ENCODE measurements at regions not wholly inside any gene's neighbourhood (a gene's known extent, or its start where the extent isn't known, plus 50 kb on each side); places are given as distances from the start of the nearest gene placed in this dataset.

- H3K27me3 Mint-ChIP-seq: no peaks in the 10 kb centered on the region
- H3K9me3 Mint-ChIP-seq (ENCODE audit: low read depth): no peaks in the 10 kb centered on the region
- DNase-seq (peak; percentile 45), ATAC-seq (no peak)
- no peak overlapping the region for H3K4me3 Mint-ChIP-seq
- no peaks in the 10 kb centered on the region for H3K36me3 Mint-ChIP-seq
- H3K4me1 Mint-ChIP-seq: no peaks in the 10 kb centered on the region
- no peak overlapping the region for H3K27ac Mint-ChIP-seq
- CTCF ChIA-PET: interaction anchor here (0.6 kb wide), 1 partner anchor 228 kb away, joined by 4 read pairs; no protein-coding TSS in a partner anchor
These were observed 618.6 kb downstream of the AACS start for GRCh38 chr12:125683748-125684381.

- no peaks in the 10 kb centered on the region for H3K4me1 Mint-ChIP-seq
- no peaks in the 10 kb centered on the region for H3K27me3 Mint-ChIP-seq
- H3K36me3 Mint-ChIP-seq: no peaks in the 10 kb centered on the region
- no peak for DNase-seq
- ATAC-seq: no peak
- H3K9me3 Mint-ChIP-seq (ENCODE audit: low read depth): no peaks in the 10 kb centered on the region
- no peak overlapping the region for H3K27ac Mint-ChIP-seq
- H3K4me3 Mint-ChIP-seq: no peak overlapping the region
- CTCF ChIA-PET: no interaction called here
These were observed 619.9 kb downstream of the AACS start for GRCh38 chr12:125684968-125685790.

GRCh38 chr12:125685915-125686314 is 620.7 kb downstream of the AACS start:
- DNase-seq (no peak), ATAC-seq (no peak)
- Mint-ChIP-seq H3K9me3 (ENCODE audit: low read depth) (no peaks in the 10 kb centered on the region), H3K36me3 (no peaks in the 10 kb centered on the region), H3K27me3 (no peaks in the 10 kb centered on the region), H3K4me1 (no peaks in the 10 kb centered on the region), H3K27ac (no peak overlapping the region), H3K4me3 (no peak overlapping the region)
- CTCF ChIA-PET: no interaction called here

GRCh38 chr12:125687403-125687802 is 622.2 kb downstream of the AACS start:
- Mint-ChIP-seq H3K4me1 (no peaks in the 10 kb centered on the region), H3K36me3 (no peaks in the 10 kb centered on the region), H3K27me3 (no peaks in the 10 kb centered on the region), H3K4me3 (no peak overlapping the region), H3K27ac (no peak overlapping the region), H3K9me3 (ENCODE audit: low read depth) (no peaks in the 10 kb centered on the region)
- CTCF ChIA-PET: no interaction called here
- DNase-seq (no peak), ATAC-seq (no peak)

DNA sequence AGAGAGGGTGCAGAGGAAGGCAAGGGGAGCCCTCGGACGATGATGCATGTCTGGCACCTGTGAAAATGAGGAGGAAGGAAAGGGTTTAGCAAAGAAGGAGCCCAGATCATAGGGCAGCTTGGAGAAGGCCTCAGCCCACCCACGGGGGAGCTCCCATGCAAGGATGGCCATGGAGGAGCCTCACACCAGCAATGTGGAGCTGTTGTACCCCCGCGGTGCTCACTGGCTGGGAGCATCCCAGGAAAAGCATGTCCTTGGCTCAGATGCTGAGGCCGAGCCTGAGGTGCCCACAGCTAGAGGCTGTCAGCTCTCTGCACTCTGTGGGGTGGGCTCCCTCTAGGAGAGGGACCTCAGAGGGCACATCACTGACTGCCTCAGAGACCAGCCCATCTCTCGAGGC is 622.6 kb downstream of the AACS start:
- no peaks in the 10 kb centered on the region for H3K27me3 Mint-ChIP-seq
- H3K4me3 Mint-ChIP-seq: no peak overlapping the region
- ATAC-seq: no peak
- H3K4me1 Mint-ChIP-seq: no peaks in the 10 kb centered on the region
- no peaks in the 10 kb centered on the region for H3K9me3 Mint-ChIP-seq (ENCODE audit: low read depth)
- H3K36me3 Mint-ChIP-seq: no peaks in the 10 kb centered on the region
- H3K27ac Mint-ChIP-seq: no peak overlapping the region
- CTCF ChIA-PET: no interaction called here
- DNase-seq: no peak

DNA sequence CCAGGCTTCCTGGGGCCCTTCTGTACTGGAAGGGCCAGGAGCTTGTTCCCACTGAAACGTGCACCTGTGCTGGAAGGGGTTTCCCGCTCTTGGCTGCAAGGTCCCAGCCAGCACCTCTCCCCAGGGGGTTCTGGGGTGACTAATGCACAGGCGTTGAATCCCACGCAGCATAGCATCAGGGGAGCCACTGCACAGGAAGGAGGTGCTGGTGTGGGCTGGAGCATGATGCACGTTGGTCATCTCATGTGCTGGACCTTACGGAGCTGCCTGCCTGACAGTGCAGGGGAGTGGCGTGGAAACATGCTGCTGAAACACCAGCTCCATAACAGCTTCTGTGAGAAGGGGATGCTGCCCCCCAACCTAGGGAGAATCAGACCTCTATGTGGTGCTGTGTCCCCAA is 623.0 kb downstream of the AACS start:
- Mint-ChIP-seq H3K27me3 (no peaks in the 10 kb centered on the region), H3K4me3 (no peak overlapping the region), H3K27ac (no peak overlapping the region), H3K4me1 (no peaks in the 10 kb centered on the region), H3K36me3 (no peaks in the 10 kb centered on the region), H3K9me3 (ENCODE audit: low read depth) (no peaks in the 10 kb centered on the region)
- ATAC-seq: no peak
- DNase-seq: no peak
- CTCF ChIA-PET: no interaction called here

DNA sequence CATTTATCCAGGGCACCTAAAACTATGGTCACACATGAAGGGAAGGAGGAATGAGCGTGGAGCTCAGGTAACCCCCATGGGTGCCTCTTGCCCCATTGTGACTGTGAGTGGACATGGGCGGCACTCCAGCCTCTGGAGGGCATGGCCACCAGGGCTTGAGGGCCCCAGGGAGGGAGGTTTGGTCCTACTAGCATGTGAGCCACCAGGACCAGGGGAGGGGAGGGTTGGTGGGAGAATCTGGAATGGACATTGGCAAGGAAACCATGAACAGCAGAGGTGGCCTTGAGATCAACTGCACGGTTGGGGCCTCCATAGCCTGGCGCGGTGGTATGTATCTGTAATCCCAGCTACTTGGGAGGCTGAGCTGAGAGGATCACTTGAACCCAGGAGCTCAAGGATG is 623.6 kb downstream of the AACS start:
- H3K27me3 Mint-ChIP-seq: no peaks in the 10 kb centered on the region
- no peaks in the 10 kb centered on the region for H3K36me3 Mint-ChIP-seq
- H3K4me1 Mint-ChIP-seq: no peaks in the 10 kb centered on the region
- DNase-seq: no peak
- no peak overlapping the region for H3K27ac Mint-ChIP-seq
- no peaks in the 10 kb centered on the region for H3K9me3 Mint-ChIP-seq (ENCODE audit: low read depth)
- H3K4me3 Mint-ChIP-seq: no peak overlapping the region
- CTCF ChIA-PET: no interaction called here
- ATAC-seq: no peak

- Mint-ChIP-seq H3K27ac (no peak overlapping the region), H3K36me3 (no peaks in the 10 kb centered on the region), H3K9me3 (ENCODE audit: low read depth) (no peaks in the 10 kb centered on the region), H3K4me3 (no peak overlapping the region), H3K27me3 (no peaks in the 10 kb centered on the region), H3K4me1 (no peaks in the 10 kb centered on the region)
- DNase-seq: no peak
- no peak for ATAC-seq
- CTCF ChIA-PET: no interaction called here
These were observed 624.6 kb downstream of the AACS start for GRCh38 chr12:125689576-125690410.

DNA sequence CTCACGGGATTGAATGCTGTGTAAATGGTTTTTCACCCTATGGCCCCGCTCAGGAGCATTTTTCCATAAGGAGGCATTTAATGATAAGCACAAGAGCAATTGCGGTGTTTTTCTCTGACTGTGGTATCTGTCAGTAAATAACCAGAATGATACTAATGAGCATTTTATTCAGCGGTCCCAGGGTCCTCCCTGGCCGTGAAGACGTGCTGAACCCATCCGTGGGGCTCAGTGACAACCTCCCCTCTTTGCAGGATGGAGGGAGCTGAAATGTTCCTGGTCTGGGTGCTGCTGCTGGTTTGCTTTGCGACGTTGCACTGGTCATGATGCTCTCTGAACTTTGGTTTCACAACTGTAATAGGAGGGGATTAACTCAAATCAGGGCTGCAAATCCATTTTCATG is 625.6 kb downstream of the AACS start:
- ATAC-seq (no peak), DNase-seq (no peak)
- no peak overlapping the region for H3K4me3 Mint-ChIP-seq
- no peak overlapping the region for H3K27ac Mint-ChIP-seq
- no peaks in the 10 kb centered on the region for H3K9me3 Mint-ChIP-seq (ENCODE audit: low read depth)
- no peaks in the 10 kb centered on the region for H3K36me3 Mint-ChIP-seq
- H3K27me3 Mint-ChIP-seq: no peaks in the 10 kb centered on the region
- CTCF ChIA-PET: no interaction called here
- no peaks in the 10 kb centered on the region for H3K4me1 Mint-ChIP-seq

DNA sequence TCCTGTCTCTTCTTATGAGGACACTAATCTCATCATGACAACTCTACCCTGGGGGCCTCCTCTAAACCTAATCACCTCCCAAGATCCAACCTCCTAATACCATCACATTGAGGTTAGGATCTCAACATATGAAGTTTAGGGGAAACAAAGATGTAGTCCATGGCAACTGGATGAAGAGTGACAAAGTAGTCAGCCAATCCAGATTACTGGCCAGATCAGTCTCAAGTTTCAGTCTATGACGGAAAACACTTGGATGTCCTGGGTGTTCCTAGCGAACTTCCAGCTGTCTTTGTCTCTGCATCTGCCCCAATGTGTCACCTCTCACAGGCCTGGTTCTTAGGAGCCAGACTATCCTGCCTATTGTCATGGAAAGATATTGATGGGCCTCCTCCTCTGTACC is 630.8 kb downstream of the AACS start:
- Mint-ChIP-seq H3K27me3 (no peaks in the 10 kb centered on the region), H3K27ac (no peak overlapping the region), H3K36me3 (no peaks in the 10 kb centered on the region), H3K4me1 (no peaks in the 10 kb centered on the region), H3K4me3 (no peak overlapping the region), H3K9me3 (ENCODE audit: low read depth) (no peaks in the 10 kb centered on the region)
- DNase-seq (no peak), ATAC-seq (no peak)
- CTCF ChIA-PET: no interaction called here

GRCh38 chr12:125704803-125705202 is 639.6 kb downstream of the AACS start:
- no peak for ATAC-seq

DNA sequence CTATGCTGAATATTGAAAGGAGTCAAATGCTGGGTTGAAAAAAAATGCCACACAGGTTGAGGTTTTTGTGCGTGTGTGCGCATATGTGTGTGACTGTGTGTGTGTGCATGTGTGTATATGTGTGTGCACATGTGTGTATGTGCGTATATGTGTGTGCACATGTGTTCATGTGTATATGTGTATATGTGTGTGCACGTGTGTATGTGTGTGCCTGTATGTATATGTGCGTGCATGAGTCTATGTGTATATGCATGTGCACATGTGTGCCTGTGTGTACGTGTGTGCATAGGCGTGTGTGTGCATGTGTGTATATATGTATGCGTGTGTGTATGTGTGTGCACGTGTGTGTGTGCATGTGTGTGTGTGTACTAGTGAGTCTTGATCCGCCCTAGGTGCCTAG is 655.7 kb downstream of the AACS start:
- Mint-ChIP-seq H3K36me3 (no peaks in the 10 kb centered on the region), H3K9me3 (ENCODE audit: low read depth) (peaks cover 11% of the 10 kb centered on the region), H3K27ac (no peak overlapping the region), H3K4me3 (no peak overlapping the region), H3K27me3 (no peaks in the 10 kb centered on the region), H3K4me1 (no peaks in the 10 kb centered on the region)
- no peak for DNase-seq
- ATAC-seq: no peak
- CTCF ChIA-PET: no interaction called here

More at GRCh38 chr12:125704803-125705202, 639.6 kb downstream of the AACS start:
- CTCF ChIA-PET: no interaction called here
- Mint-ChIP-seq H3K4me1 (no peaks in the 10 kb centered on the region), H3K4me3 (no peak overlapping the region), H3K27me3 (no peaks in the 10 kb centered on the region), H3K36me3 (no peaks in the 10 kb centered on the region), H3K27ac (no peak overlapping the region), H3K9me3 (ENCODE audit: low read depth) (peaks cover 7% of the 10 kb centered on the region)
- DNase-seq: no peak

DNA sequence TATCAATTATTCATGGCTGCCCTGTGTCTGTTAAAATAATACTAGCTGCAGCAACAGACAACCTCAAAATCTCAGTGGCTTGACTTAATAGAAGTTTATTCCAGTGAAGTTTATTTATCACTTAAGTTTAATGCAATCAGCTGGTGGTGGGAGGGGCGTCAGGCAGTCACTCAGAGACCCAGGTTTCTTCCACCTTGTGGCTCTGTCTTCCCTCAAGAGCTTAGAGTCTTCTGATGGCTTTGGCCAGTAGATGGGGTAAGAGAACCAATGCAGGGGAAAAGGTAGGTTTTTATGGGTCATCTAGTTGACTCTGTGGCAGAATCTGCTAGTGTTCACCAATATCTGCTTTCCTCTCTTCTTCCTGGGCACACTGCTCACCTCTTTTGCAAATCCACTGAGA is 668.9 kb downstream of the AACS start:
- H3K9me3 Mint-ChIP-seq (ENCODE audit: low read depth): peaks cover 12% of the 10 kb centered on the region
- H3K27me3 Mint-ChIP-seq: no peaks in the 10 kb centered on the region
- H3K36me3 Mint-ChIP-seq: no peaks in the 10 kb centered on the region
- no peak for DNase-seq
- no peak overlapping the region for H3K4me3 Mint-ChIP-seq
- no peak for ATAC-seq
- no peaks in the 10 kb centered on the region for H3K4me1 Mint-ChIP-seq
- H3K27ac Mint-ChIP-seq: no peak overlapping the region
- CTCF ChIA-PET: no interaction called here

DNA sequence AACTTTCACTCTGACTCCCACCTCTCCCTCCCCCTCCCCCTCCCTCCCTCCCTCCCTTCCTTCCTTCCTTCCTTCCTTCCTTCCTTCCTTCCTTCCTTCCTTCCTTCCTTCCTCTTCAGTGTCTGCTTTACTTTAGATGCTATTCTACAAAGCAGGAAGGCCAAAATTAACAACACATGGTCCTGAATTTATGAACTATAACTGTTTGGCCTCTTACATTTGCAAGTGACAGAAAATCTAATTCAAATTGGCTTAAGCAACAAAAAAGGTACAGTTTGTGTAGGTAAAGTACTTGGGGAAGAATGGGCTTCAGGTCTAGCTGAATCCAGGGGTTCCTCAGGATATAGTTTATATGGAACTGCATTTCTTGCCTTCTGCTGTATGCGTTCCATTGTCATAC is 673.0 kb downstream of the AACS start:
- no peak for ATAC-seq

More for the DNA sequence above, 673.0 kb downstream of the AACS start:
- Mint-ChIP-seq H3K36me3 (no peaks in the 10 kb centered on the region), H3K4me1 (no peaks in the 10 kb centered on the region), H3K9me3 (ENCODE audit: low read depth) (peaks cover 19% of the 10 kb centered on the region), H3K27ac (no peak overlapping the region), H3K4me3 (no peak overlapping the region), H3K27me3 (no peaks in the 10 kb centered on the region)
- CTCF ChIA-PET: no interaction called here
- DNase-seq: no peak

Data from activated CD8-positive, alpha-beta memory T cell treated with anti-CD3 and anti-CD28 coated beads, Interleukin-2, amount 10 ng/mL, durations not matched to agents 7 days and 5 days (primary cell).